ENCODE measurements at regions not wholly inside any gene's neighbourhood (a gene's known extent, or its start where the extent isn't known, plus 50 kb on each side); places are given as distances from the start of the nearest gene placed in this dataset.

DNA sequence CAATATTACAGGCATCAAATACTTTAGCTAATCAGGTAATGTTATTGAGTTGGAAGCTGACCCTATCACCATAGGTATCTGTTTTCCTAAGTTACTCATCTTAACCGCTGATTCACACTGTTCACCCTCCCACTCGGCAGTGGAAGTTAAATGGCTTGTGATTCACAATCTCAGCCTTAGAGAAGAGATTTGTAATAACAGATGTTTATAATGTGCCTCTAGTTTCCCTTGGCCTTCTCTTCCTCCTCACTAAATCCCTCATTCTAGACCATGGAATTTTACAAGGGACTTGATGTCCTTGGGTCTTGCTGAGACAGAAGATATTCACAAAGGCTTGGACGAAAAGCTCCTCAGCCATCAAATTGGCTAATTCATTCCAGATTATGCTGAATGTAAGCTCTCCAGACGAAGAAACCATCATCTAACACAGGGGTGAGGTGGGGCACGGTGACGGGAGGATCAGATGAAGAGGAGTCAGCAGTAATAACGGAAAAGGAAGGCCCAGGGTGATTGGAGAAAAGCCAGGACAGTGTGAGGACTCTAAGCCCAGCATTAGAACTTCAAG, 931.7 kb downstream of the MCTP2 start:
- no peak for TF ChIP-seq MAX (CRISPR knock-in tag; IDR thresholded peaks at IDR 0.05)
- TF ChIP-seq, protein P1, sequence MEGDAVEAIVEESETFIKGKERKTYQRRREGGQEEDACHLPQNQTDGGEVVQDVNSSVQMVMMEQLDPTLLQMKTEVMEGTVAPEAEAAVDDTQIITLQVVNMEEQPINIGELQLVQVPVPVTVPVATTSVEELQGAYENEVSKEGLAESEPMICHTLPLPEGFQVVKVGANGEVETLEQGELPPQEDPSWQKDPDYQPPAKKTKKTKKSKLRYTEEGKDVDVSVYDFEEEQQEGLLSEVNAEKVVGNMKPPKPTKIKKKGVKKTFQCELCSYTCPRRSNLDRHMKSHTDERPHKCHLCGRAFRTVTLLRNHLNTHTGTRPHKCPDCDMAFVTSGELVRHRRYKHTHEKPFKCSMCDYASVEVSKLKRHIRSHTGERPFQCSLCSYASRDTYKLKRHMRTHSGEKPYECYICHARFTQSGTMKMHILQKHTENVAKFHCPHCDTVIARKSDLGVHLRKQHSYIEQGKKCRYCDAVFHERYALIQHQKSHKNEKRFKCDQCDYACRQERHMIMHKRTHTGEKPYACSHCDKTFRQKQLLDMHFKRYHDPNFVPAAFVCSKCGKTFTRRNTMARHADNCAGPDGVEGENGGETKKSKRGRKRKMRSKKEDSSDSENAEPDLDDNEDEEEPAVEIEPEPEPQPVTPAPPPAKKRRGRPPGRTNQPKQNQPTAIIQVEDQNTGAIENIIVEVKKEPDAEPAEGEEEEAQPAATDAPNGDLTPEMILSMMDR (IDR thresholded peaks at IDR 0.05), result no peak
- no peak for TF ChIP-seq RELA (CRISPR knock-in tag; IDR thresholded peaks at IDR 0.05; ENCODE audit: borderline replicate concordance)
- no peak for TF ChIP-seq NFYB (CRISPR knock-in tag; conservative IDR thresholded peaks at IDR 0.05; ENCODE audit: low read depth)
- no peak for TF ChIP-seq FOXP1 (CRISPR knock-in tag; IDR thresholded peaks at IDR 0.05; ENCODE audit: borderline replicate concordance)
